Gastrocnemius medialis (tissue), 4 donors: ENCODE measurements at regions not wholly inside any gene's neighbourhood (a gene's known extent, or its start where the extent isn't known, plus 50 kb on each side); places are given as distances from the start of the nearest gene placed in this dataset.

ENCODE experiments used
- ATAC-seq, 2 donors: fragments of 150-250 bp; one replicate each; pipeline ENCODE4 v1.9.1; 2016
- DNase-seq, 2 donors: peaks; one replicate each; pipeline ENCODE4 v3.0.0-alpha.2; 2019
- H3K27ac ChIP-seq, 4 donors: fragments of 200-600 bp; sonication (generic); 1 replicate in 1 of 4; 2 replicates in 3 of 4; pipeline ENCODE4 v1.5.1; 2016 to 2018; ENCODE audit warnings: mild to moderate bottlenecking in 2 of 4, moderate library complexity in 1 of 4
- H3K27me3 ChIP-seq, 3 donors: fragments of 200-600 bp; sonication (generic) in 2 of 3; 1 replicate in 1 of 3; 2 replicates in 2 of 3; pipeline versions ENCODE4 v1.5.1 to v1.6.0; 2016 to 2019; ENCODE audit warnings: mild to moderate bottlenecking in 1 of 3, moderate library complexity in 1 of 3
- H3K36me3 ChIP-seq, 2 donors: fragments of 200-600 bp; sonication (generic) in 1 of 2; one replicate each; pipeline ENCODE4 v1.5.1; 2017 to 2018
- H3K4me1 ChIP-seq, 2 donors: fragments of 200-600 bp; sonication (generic) in 1 of 2; one replicate each; pipeline ENCODE4 v1.5.1; 2016 to 2017; ENCODE audit warnings: mild to moderate bottlenecking in 2 of 2
- H3K4me3 ChIP-seq, 4 donors: fragments of 200-600 bp; sonication (generic) in 3 of 4; 1 replicate in 1 of 4; 2 replicates in 3 of 4; pipeline ENCODE4 v1.5.1; 2016 to 2019; ENCODE audit warnings: mild to moderate bottlenecking in 2 of 4
- H3K9me3 ChIP-seq, 3 donors: fragments of 200-600 bp; sonication (generic) in 2 of 3; 1 replicate in 1 of 3; 2 replicates in 2 of 3; pipeline ENCODE4 v1.5.1; 2016 to 2019
- POLR2A ChIP-seq, 2 donors: fragments of 450-650 bp; IDR thresholded peaks; one replicate each; pipeline ENCODE4 v1.6.1; 2017; ENCODE audit warnings: antibody characterized with exemption in 2 of 2, mild to moderate bottlenecking in 2 of 2, moderate library complexity in 2 of 2
- in situ Hi-C, 4 donors: fragments of 200-750 bp; cut with MboI; loops; one replicate each; pipeline versions ENCODE4 v1.15.0 to v1.8.0; 2017; ENCODE audit warnings: low sequenced_read_pairs in 4 of 4
- intact Hi-C: fragments of 100-400 bp; cut with DNase I; formaldehyde crosslinking; loops from one replicate; pipeline ENCODE4 v1.15.1; 2023; ENCODE audit warnings: low total_unique reads
- TF ChIP-seq, protein P1 (sequence below), 5 experiments: fragments of 450-650 bp in 3 of 5; fragments of 200-600 bp in 2 of 5; sonication (generic) in 2 of 5; IDR thresholded peaks in 4 of 5; conservative IDR thresholded peaks in 1 of 5; 1 replicate in 4 of 5; 2 replicates in 1 of 5; pipeline ENCODE4 v1.5.1; 2016 to 2019; ENCODE audit warnings: antibody characterized with exemption in 5 of 5, mild to moderate bottlenecking in 3 of 5, moderate library complexity in 3 of 5

DNA sequence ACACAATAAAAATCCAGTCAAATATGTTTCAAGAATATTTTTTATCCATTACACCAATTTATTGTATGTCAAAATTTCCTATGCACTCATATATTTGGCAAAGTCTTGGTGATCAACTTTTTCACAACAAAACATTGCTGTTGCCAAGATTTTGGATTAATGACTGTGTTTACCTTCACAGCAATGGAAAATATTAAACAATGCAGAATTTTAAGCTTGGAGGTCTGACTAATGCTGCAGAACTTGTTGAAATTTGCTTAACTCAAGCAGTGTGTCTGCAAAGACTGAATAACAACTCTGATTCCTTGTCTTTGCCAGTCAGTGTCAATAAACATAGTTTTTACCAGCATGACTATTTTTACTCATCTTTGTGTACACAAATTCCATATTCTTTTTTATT lies 336.4 kb downstream of the CCER1 start:
- in situ Hi-C loops (no loop called here), intact Hi-C loops (no loop called here)
- Histone ChIP-seq H3K27ac (no peak overlapping the region), H3K27me3 (no peaks in the 10 kb centered on the region), H3K4me1 (no peaks in the 10 kb centered on the region), H3K9me3 (no peaks in the 10 kb centered on the region), H3K4me3 (no peak overlapping the region), H3K36me3 (no peaks in the 10 kb centered on the region)
- no peak for TF ChIP-seq POLR2A (IDR thresholded peaks at IDR 0.05)
- TF ChIP-seq, protein P1, sequence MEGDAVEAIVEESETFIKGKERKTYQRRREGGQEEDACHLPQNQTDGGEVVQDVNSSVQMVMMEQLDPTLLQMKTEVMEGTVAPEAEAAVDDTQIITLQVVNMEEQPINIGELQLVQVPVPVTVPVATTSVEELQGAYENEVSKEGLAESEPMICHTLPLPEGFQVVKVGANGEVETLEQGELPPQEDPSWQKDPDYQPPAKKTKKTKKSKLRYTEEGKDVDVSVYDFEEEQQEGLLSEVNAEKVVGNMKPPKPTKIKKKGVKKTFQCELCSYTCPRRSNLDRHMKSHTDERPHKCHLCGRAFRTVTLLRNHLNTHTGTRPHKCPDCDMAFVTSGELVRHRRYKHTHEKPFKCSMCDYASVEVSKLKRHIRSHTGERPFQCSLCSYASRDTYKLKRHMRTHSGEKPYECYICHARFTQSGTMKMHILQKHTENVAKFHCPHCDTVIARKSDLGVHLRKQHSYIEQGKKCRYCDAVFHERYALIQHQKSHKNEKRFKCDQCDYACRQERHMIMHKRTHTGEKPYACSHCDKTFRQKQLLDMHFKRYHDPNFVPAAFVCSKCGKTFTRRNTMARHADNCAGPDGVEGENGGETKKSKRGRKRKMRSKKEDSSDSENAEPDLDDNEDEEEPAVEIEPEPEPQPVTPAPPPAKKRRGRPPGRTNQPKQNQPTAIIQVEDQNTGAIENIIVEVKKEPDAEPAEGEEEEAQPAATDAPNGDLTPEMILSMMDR (IDR thresholded peaks at IDR 0.05 in 4 of 5, conservative IDR thresholded peaks at IDR 0.05 in 1 of 5) = no peak
- no peak for DNase-seq
- no peak for ATAC-seq

GRCh38 chr12:90611891-90612290 lies 343.1 kb downstream of the CCER1 start:
- H3K36me3 ChIP-seq = no peaks in the 10 kb centered on the region
- no peak for TF ChIP-seq POLR2A (IDR thresholded peaks at IDR 0.05)
- TF ChIP-seq, protein P1 (IDR thresholded peaks at IDR 0.05 in 4 of 5, conservative IDR thresholded peaks at IDR 0.05 in 1 of 5) = no peak
- no peak overlapping the region for H3K27ac ChIP-seq
- DNase-seq (no peak), ATAC-seq (no peak)
- no peaks in the 10 kb centered on the region for H3K27me3 ChIP-seq
- no peak overlapping the region for H3K4me3 ChIP-seq
- H3K4me1 ChIP-seq = no peaks in the 10 kb centered on the region
- intact Hi-C loops = no loop called here
- H3K9me3 ChIP-seq = no peaks in the 10 kb centered on the region
- in situ Hi-C loops = no loop called here

DNA sequence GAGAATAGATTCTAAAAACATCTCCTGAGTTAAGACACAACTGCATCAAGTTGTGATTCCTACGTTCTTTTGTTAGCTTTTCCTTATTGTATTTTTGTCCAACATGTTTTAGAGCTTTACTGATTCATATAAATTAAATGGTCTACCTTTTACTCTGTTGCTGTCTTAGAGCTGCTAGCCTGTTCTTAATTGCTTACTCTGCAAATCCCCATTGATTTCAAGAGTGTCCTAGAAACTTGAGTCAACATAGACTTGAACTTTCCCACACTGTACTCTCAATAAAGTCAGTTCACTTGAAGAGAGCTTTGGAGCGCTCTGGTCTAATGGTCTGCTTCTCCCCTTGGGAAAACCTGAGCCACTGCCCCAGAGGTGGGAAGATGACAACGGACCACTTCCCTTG lies 343.9 kb downstream of the CCER1 start:
- in situ Hi-C loops (no loop called here), intact Hi-C loops (no loop called here)

DNA sequence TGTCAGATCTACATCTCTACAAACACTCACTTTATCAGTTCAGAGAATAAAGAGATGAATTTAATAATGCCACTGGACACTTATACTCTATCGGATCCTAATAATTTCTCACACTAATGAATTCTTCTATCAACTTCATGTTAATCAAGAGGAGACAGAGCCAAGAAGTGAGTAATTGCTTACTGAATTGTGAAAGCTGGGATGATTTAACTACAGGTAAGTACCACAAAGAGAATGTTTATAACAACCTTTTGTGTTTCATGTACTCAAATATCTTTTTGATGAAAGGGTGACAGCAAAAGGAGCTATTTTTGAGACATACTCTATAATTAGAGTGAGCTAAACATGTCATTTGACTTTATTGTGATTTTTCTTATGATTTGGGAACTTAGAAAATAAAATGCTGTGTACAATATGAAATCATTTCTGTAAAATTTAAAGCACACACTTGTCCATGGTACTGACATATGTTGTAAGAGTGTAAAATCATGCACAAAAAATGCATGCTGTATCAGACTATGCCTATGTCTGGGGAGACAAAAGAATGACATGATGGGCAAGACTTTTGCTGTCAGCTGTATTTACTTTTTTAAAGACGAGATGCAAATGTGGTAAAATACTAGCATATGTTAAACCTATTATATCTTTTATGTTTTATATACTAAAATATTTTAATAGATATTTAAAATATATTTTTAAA lies 361.2 kb downstream of the CCER1 start:
- Histone ChIP-seq H3K4me1 (no peaks in the 10 kb centered on the region), H3K27ac (no peak overlapping the region), H3K27me3 (no peaks in the 10 kb centered on the region), H3K4me3 (no peak overlapping the region), H3K9me3 (no peaks in the 10 kb centered on the region), H3K36me3 (no peaks in the 10 kb centered on the region)
- in situ Hi-C loops = no loop called here
- no peak for DNase-seq
- TF ChIP-seq POLR2A (IDR thresholded peaks at IDR 0.05) = no peak
- TF ChIP-seq, protein P1 (IDR thresholded peaks at IDR 0.05 in 4 of 5, conservative IDR thresholded peaks at IDR 0.05 in 1 of 5) = no peak
- ATAC-seq = no peak
- intact Hi-C loops = no loop called here

More for the DNA sequence above, 343.9 kb downstream of the CCER1 start:
- Histone ChIP-seq H3K9me3 (no peaks in the 10 kb centered on the region), H3K27ac (no peak overlapping the region), H3K4me3 (no peak overlapping the region), H3K27me3 (no peaks in the 10 kb centered on the region), H3K4me1 (no peaks in the 10 kb centered on the region), H3K36me3 (no peaks in the 10 kb centered on the region)
- no peak for TF ChIP-seq POLR2A (IDR thresholded peaks at IDR 0.05)
- TF ChIP-seq, protein P1 (IDR thresholded peaks at IDR 0.05 in 4 of 5, conservative IDR thresholded peaks at IDR 0.05 in 1 of 5) = no peak
- ATAC-seq (no peak), DNase-seq (no peak)

GRCh38 chr12:90589956-90590355 lies 365.0 kb downstream of the CCER1 start:
- intact Hi-C loops = no loop called here
- Histone ChIP-seq H3K4me1 (no peaks in the 10 kb centered on the region), H3K36me3 (no peaks in the 10 kb centered on the region), H3K4me3 (no peak overlapping the region), H3K27me3 (no peaks in the 10 kb centered on the region), H3K27ac (no peak overlapping the region), H3K9me3 (no peaks in the 10 kb centered on the region)
- ATAC-seq (no peak), DNase-seq (no peak)
- in situ Hi-C loops = no loop called here
- no peak for TF ChIP-seq POLR2A (IDR thresholded peaks at IDR 0.05)
- TF ChIP-seq, protein P1 (IDR thresholded peaks at IDR 0.05 in 4 of 5, conservative IDR thresholded peaks at IDR 0.05 in 1 of 5) = no peak
